Small intestine (tissue), 7 donors: ENCODE measurements at regions not wholly inside any gene's neighbourhood (a gene's known extent, or its start where the extent isn't known, plus 50 kb on each side); places are given as distances from the start of the nearest gene placed in this dataset.

Experiments used
- DNase-seq, 2 donors: peaks; one replicate each; pipeline versions ENCODE4 v3.0.0 to v3.0.0-alpha.2; 2013
- FAIRE-seq: peaks from 2 replicates; lab custom pipeline; 2012; peaks lifted over from hg19 to GRCh38; lab: Jason Lieb, UNC
- H3K27ac ChIP-seq, 3 donors: one replicate each; pipeline ENCODE4 v1.5.1; 2013; ENCODE audit warnings: low read length in 2 of 3, mild to moderate bottlenecking in 2 of 3, control low read depth in 1 of 3, inconsistent platforms in 1 of 3, low read depth in 1 of 3, moderate library complexity in 1 of 3
- H3K27me3 ChIP-seq, 3 donors: one replicate each; pipeline ENCODE4 v1.6.1; 2013; ENCODE audit warnings: low read length in 3 of 3, inconsistent platforms in 1 of 3; ENCODE audit not compliant: control insufficient read depth in 3 of 3, insufficient read depth in 3 of 3
- H3K36me3 ChIP-seq, 3 donors: one replicate each; pipeline ENCODE4 v1.6.1; 2013; ENCODE audit warnings: low read length in 3 of 3, inconsistent platforms in 1 of 3, low read depth in 1 of 3, mild to moderate bottlenecking in 1 of 3, moderate library complexity in 1 of 3; ENCODE audit not compliant: control insufficient read depth in 3 of 3, insufficient read depth in 2 of 3
- H3K4me1 ChIP-seq, 3 donors: one replicate each; pipeline ENCODE4 v1.6.1; 2013; ENCODE audit warnings: low read length in 2 of 3, inconsistent platforms in 1 of 3, low read depth in 1 of 3, mild to moderate bottlenecking in 1 of 3, moderate library complexity in 1 of 3; ENCODE audit not compliant: control insufficient read depth in 3 of 3, insufficient read depth in 2 of 3
- H3K4me3 ChIP-seq, 3 donors: one replicate each; pipeline ENCODE4 v1.5.1; 2013; ENCODE audit warnings: low read length in 3 of 3, control low read depth in 1 of 3, inconsistent platforms in 1 of 3, low read depth in 1 of 3, mild to moderate bottlenecking in 1 of 3, moderate library complexity in 1 of 3
- H3K9me3 ChIP-seq, 2 donors: one replicate each; pipeline ENCODE4 v1.6.1; 2013; ENCODE audit warnings: low read depth in 1 of 2, low read length in 1 of 2; ENCODE audit not compliant: control insufficient read depth in 2 of 2, insufficient read depth in 1 of 2
- WGBS, 3 donors: extraction: QIAGEN DNeasy Blood & Tissue Kit; methylation state at CpG; one replicate each; pipeline ENCODE4 v1.1.7; 2013; 5-methylcytosine and 5-hydroxymethylcytosine counted together
- donor health status: healthy with polysubstance abuse.
- donor health status: control.
- donor health status: control.
- donor health status: Bipolar disorder and iron deficiency.
- donor health status: healthy.

DNA sequence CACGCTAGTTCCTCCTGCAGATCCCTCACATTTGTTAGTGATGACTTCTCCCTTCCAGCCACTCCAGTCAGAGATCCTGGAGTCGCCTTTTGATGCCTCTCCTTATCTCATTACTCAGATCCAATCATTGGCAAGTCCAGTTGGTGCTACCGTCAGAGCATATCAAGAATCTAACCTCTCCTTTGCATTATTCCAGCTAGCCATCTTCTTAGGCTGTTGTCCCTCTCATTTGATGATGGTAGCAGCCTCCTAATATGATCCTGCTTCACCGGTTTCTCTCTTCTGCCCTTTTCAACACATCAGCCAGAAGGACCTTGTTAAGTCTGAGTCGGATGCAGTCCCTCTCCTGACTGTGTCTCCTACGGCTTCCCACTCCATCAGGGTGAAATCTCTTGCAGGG lies 305.6 kb downstream of the THBS2 start:
- no peaks in the 10 kb centered on the region for H3K36me3 ChIP-seq
- FAIRE-seq, result no peak
- no peak overlapping the region for H3K27ac ChIP-seq
- H3K27me3 ChIP-seq, result no peaks in the 10 kb centered on the region
- no peaks in the 10 kb centered on the region for H3K4me1 ChIP-seq
- WGBS, 3 donors, result 74 to 82% (median 80%) methylated on average over 6 of the region's 6 CpGs
- no peak for DNase-seq
- H3K4me3 ChIP-seq, result no peak overlapping the region
- H3K9me3 ChIP-seq, result no peaks in the 10 kb centered on the region

DNA sequence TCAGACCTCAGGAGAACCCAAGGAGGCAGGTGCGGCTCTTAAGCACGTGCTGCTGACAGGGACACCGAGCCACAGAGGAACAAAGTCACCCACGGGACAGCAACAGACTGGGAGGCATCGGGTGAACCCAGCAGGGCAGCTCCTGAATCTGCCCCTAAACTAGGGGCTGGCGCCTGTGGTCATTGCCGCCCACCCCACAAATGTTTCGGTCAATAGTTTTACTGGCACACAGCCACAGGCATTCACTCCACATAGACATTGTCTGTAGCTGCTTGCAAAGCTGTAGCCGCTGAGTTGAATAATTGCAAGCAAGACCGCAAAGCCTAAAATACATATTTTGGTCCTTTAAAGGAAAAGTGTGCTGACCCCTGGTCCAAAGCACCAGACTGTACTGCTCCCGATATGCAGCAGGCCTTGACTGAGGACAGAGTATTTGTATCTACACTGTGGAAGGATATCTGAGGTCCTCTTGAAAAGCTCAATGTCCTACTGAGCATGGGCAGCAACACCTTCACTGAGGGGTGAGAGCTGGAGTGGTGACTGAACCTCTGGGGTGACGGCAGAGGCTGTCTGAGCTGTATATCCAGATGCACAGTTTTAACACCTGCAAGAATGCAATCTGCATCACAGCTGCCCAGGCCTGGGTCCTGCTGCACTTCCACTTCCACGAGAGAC lies 310.3 kb downstream of the THBS2 start:
- Histone ChIP-seq H3K4me3 (no peak overlapping the region), H3K4me1 (no peaks in the 10 kb centered on the region), H3K27ac (no peak overlapping the region), H3K27me3 (no peaks in the 10 kb centered on the region), H3K36me3 (no peaks in the 10 kb centered on the region), H3K9me3 (no peaks in the 10 kb centered on the region)
- 72 to 83% (median 80%) methylated on average over 13 of the region's 13 CpGs for WGBS, 3 donors
- FAIRE-seq, result no peak
- no peak for DNase-seq

DNA sequence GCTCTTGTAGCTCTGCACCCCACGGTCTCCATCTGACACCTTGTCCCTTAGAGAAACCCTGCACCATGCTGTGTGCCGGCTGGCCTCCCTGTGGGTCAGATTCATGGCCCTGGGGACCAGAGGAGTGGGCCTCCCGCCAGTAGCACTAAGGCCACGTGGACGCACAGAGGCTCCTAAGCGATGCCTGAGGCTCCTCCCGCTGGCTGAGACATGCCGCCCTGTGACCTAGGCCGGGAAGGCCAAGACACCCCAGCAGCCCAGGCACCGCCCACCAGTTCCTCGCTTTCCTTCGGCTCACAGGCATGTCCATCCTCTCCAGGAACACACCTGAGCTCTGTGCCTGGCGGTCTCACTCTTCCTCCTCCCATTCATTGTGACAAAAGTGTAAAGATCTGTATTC lies 311.0 kb downstream of the THBS2 start:
- FAIRE-seq (no peak), DNase-seq (no peak)
- Histone ChIP-seq H3K4me1 (no peaks in the 10 kb centered on the region), H3K4me3 (no peak overlapping the region), H3K9me3 (no peaks in the 10 kb centered on the region), H3K27me3 (no peaks in the 10 kb centered on the region), H3K27ac (no peak overlapping the region), H3K36me3 (no peaks in the 10 kb centered on the region)
- WGBS, 3 donors, result 88 to 94% (median 89%) methylated on average over 13 of the region's 13 CpGs

DNA sequence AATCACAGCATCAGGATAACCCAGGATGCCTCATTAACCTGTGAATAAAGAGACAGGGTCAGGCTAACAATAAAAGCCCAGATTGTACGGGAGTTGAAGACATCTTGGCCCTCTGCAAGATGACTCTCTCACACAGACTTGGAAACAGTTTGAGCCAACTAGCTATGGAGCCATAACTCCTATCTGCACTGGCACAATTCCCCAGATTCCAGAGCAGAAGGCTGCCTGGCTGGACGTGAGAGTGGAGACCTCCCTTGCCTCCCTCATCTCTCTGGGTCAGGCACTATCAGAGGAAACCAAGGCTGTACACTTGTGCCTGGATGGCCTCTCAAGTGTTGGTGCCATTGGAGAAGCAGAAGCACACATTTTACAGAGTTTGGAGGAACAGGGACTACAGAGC lies 312.6 kb downstream of the THBS2 start:
- Histone ChIP-seq H3K27me3 (no peaks in the 10 kb centered on the region), H3K27ac (no peak overlapping the region), H3K9me3 (no peaks in the 10 kb centered on the region), H3K4me3 (no peak overlapping the region), H3K36me3 (no peaks in the 10 kb centered on the region), H3K4me1 (no peaks in the 10 kb centered on the region)
- DNase-seq (no peak), FAIRE-seq (no peak)
- WGBS, 3 donors, result 66 to 83% (median 70%) methylated on average over 2 of the region's 2 CpGs

DNA sequence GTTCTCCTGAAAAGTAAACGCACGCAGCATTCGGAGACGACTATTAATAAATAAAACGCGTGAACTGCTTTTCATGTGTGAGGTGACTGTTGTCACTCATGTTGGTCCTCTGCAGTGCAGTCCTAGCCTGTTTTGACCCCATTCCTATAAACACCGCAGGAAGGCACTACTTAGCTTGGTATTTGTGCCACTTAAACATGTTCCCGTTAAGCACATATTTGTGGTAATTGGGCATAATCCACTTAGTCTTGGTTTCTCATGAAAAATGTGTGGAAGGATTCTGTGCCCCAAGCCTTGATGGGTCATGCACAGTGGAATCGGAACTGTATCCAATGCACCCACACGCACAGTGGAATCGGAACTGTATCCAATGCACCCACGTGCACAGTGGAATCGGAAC lies 313.9 kb downstream of the THBS2 start:
- H3K27me3 ChIP-seq, result no peaks in the 10 kb centered on the region
- FAIRE-seq, result no peak
- WGBS, 3 donors, result 86 to 96% (median 91%) methylated on average over 13 of the region's 13 CpGs

DNA sequence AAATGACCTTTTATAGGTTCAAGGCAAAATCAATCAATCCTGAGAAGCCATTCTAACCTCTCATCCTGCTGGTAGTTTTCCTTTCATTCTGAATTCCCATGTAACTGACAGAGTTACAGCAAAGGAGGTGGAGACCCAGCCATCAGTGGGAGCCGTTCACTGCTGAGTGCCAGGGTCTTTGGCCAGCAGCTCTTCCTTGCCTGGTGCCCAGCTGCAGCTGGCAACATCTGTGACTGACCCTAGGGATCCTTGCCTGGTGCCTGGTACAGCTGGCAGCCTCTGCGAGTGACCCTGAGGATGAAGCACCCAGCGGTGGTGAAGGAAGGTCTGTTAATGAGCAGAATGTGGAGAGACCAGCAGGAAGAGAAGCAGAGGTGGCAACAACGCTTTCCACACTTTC lies 314.6 kb downstream of the THBS2 start:
- Histone ChIP-seq H3K27me3 (no peaks in the 10 kb centered on the region), H3K27ac (no peak overlapping the region), H3K4me3 (no peak overlapping the region), H3K9me3 (no peaks in the 10 kb centered on the region), H3K4me1 (no peaks in the 10 kb centered on the region), H3K36me3 (no peaks in the 10 kb centered on the region)
- FAIRE-seq, result no peak
- DNase-seq, result no peak
- 80 to 82% (median 81%) methylated on average over 4 of the region's 4 CpGs for WGBS, 3 donors

More for the DNA sequence above, 313.9 kb downstream of the THBS2 start:
- H3K27ac ChIP-seq, result no peak overlapping the region
- H3K4me1 ChIP-seq, result no peaks in the 10 kb centered on the region
- H3K36me3 ChIP-seq, result no peaks in the 10 kb centered on the region
- no peaks in the 10 kb centered on the region for H3K9me3 ChIP-seq
- no peak for DNase-seq
- H3K4me3 ChIP-seq, result no peak overlapping the region

DNA sequence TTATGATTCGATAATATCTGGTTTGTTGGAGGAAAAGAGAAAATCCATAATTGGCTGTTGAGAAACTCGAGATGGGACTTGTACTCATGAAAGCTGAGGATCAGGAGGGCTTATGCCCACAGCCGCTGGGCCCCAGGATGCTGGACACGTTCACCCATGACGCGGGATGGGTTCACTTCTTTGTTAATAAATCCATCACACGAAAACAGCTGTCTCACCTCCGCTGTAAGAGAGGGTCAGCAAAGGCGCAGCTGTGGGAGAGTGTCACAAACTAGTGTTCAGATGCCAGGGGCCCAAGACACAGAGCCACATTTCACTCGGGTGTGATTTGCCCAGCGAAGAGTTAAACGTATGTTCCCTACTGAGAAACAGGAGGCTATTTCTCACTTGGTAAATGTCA lies 315.1 kb downstream of the THBS2 start:
- H3K4me1 ChIP-seq, result no peaks in the 10 kb centered on the region
- 72 to 75% (median 74%) methylated on average over 12 of the region's 12 CpGs for WGBS, 3 donors
- FAIRE-seq (no peak), DNase-seq (no peak)
- no peak overlapping the region for H3K4me3 ChIP-seq
- H3K27me3 ChIP-seq, result no peaks in the 10 kb centered on the region
- no peaks in the 10 kb centered on the region for H3K9me3 ChIP-seq
- H3K27ac ChIP-seq, result no peak overlapping the region
- H3K36me3 ChIP-seq, result no peaks in the 10 kb centered on the region

DNA sequence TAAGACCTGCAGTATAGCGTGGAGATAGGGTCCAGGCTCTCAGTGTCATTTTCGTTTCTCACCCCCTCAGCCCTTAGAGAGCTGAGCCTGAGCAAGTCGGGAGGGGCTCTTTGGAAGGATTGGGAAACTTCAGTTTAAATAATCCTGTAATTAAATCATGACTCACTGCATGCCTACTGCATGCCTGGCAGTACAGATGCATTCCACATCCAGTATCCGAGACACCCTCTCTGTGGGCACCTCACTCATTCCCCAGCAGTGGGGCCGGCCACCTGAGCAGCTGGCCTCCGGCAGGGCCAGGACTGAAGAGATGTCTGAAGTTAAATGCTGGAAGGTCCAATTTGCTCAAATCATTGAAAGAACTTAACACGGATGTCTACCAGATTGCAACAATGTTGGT lies 316.6 kb downstream of the THBS2 start:
- Histone ChIP-seq H3K36me3 (no peaks in the 10 kb centered on the region), H3K27me3 (no peaks in the 10 kb centered on the region), H3K4me3 (no peak overlapping the region), H3K9me3 (peaks cover 0 to 6% of the 10 kb centered on the region in 2 donors), H3K4me1 (no peaks in the 10 kb centered on the region), H3K27ac (no peak overlapping the region)
- WGBS, 3 donors, result 67 to 71% (median 69%) methylated on average over 7 of the region's 7 CpGs
- no peak for FAIRE-seq
- DNase-seq, result no peak

DNA sequence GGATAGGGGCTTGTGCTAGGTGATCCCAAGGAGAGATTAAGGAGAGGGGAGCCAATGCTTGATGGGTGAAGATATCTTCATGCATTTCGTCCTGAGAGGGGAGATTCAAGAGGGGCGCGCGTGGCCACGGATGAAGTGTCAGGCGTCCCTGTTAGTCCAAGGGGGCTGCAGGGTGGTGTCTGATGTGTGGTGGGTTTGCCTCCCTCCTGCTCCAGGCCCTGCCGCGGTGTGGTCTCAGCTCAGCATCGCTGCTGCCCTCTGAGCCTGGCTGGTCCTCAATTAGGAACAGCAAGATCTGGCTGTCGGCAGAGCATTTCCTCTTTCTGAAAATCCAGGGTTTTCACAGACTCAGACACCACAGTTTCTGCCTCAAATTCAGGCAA lies 318.0 kb downstream of the THBS2 start:
- Histone ChIP-seq H3K27ac (no peak overlapping the region), H3K4me1 (no peaks in the 10 kb centered on the region), H3K9me3 (peaks cover 0 to 9% of the 10 kb centered on the region in 2 donors), H3K36me3 (no peaks in the 10 kb centered on the region), H3K4me3 (no peak overlapping the region), H3K27me3 (no peaks in the 10 kb centered on the region)
- no peak for FAIRE-seq
- WGBS, 3 donors, result 80 to 92% (median 82%) methylated on average over 10 of the region's 10 CpGs
- no peak for DNase-seq
